Adrenal gland (tissue), 5 donors: ENCODE measurements at regions not wholly inside any gene's neighbourhood (a gene's known extent, or its start where the extent isn't known, plus 50 kb on each side); places are given as distances from the start of the nearest gene placed in this dataset.

Experiments used
- CTCF ChIP-seq, 6 experiments: fragments of 450-650 bp in 4 of 6; fragments of 200-600 bp in 2 of 6; sonication (generic) in 1 of 6; IDR thresholded peaks; 1 replicate in 5 of 6; 2 replicates in 1 of 6; pipeline versions ENCODE4 v1.5.1 to v1.8.0; 2016 to 2021; ENCODE audit warnings: antibody characterized with exemption in 6 of 6, mild to moderate bottlenecking in 2 of 6, moderate library complexity in 1 of 6
- POLR2A ChIP-seq, 2 donors: fragments of 450-650 bp; IDR thresholded peaks; one replicate each; pipeline ENCODE4 v1.6.1; 2017; ENCODE audit warnings: antibody characterized with exemption in 2 of 2, mild to moderate bottlenecking in 2 of 2, moderate library complexity in 1 of 2
- donor health status: DM: no; HTN: no; CAD: no.

GRCh38 chr2:100664021-100664755, 101.4 kb downstream of the PDCL3 start:
- TF ChIP-seq POLR2A (IDR thresholded peaks at IDR 0.05) (no peak), CTCF (IDR thresholded peaks at IDR 0.05) (no peak)
